DMS 273 treated with DMSO at 0.1 percent for 48 hours (cell line): ENCODE measurements at regions not wholly inside any gene's neighbourhood (a gene's known extent, or its start where the extent isn't known, plus 50 kb on each side); places are given as distances from the start of the nearest gene placed in this dataset.
A peak's percentile ranks its signal among the peaks of the same experiment; 100 is the strongest.

ENCODE experiments used
- DNase-seq: peaks from one replicate; lab custom pipeline; 2025; lab: John Stamatoyannopoulos, UW

GRCh38 chr12:45102818-45103217 lies 51.9 kb upstream of the DBX2 start:
- no peak for DNase-seq

DNA sequence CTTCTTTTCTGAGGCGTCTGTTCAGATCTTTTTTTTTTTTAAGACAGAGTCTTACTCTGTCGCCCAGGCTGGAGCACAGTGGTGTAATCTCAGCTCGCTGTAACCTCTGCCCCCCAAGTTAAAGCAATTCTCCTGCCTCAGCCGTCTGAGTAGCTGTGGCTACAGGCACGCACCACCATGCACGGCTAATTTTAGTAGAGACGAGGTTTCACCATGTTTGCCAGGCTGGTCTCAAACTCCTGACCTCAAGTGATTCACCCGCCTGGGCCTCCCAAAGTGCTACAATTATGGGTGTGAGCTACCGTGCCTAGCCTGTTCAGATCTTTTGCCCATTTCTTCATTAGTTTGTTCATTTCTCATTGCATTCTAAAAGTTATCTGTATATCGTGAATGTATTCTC lies 55.1 kb upstream of the DBX2 start:
- no peak for DNase-seq

- no peak for DNase-seq
Observed at GRCh38 chr12:45112306-45112705, 61.4 kb upstream of the DBX2 start.

DNA sequence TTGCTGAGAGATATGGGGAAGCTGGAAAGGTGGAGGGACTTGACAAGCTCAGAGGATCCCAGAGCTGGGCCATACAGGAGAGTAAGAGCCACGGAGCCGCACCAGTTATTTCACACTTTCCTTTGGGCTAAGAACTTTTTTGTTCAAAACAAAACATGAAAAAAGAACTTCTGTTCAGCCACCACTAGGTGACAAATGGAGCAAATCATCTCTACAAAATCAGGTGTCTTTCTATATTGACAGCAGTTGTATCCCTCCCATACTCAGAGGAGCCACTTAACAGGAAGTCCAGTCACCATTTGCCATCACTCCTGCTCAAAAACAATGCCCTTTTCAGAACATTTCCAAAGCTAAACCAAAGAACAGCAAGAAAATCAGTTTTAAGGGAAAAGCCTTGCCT lies 70.3 kb upstream of the DBX2 start:
- DNase-seq, result no peak

DNA sequence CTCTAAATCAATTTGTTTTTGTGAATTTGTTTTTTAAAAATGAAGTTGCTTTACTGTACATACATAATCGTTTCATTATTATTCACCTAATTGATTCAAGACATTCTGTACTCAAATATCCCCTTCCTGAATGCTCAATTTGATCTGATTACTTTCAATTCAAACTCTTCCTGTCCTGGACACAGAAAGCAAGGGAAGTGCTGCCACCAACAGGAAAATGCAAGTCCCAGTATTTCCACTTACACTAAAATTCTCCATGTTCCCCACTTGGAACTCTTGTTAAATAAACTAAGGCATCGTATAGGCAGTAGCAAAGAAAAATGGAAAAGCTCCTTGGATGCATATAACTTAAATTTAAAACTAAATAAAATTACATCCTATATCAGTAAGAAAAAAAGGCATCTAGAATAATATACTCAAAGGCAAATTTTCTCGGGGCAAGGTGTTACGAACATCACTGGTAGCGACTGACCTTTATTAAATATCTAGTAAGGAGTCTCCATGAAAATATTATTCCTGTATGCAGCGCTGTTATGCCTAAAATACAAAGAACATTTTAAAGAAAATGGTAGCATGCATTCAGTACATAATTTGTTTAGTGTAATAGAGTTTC lies 72.0 kb upstream of the DBX2 start:
- DNase-seq, result peak; percentile 0

- no peak for DNase-seq
Observed at GRCh38 chr12:45124485-45125155, 73.7 kb upstream of the DBX2 start.

GRCh38 chr12:45125997-45126396 lies 75.1 kb upstream of the DBX2 start:
- DNase-seq, result no peak

- DNase-seq, result no peak
Observed at GRCh38 chr12:45128637-45129036, 77.7 kb upstream of the DBX2 start.

DNA sequence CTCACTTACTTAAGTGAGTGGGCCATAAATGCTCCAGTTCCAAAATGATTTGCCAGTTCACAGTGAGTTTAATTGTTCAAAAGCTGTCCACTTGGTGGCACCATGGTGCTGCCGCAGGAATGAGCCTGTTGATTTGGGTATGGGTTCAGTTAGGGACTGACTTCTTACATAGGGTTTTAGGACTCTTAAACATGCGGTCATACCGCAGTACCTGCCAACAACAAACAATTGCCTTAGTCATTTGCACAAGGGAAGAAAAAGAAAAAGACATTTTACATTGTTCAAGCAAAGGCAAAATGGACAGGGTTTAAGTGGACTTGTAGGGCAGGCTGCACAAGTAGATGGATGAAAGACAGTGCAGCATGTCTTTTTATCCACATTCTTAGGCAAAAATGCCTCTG lies 80.0 kb upstream of the DBX2 start:
- DNase-seq, result peak; percentile 2

DNA sequence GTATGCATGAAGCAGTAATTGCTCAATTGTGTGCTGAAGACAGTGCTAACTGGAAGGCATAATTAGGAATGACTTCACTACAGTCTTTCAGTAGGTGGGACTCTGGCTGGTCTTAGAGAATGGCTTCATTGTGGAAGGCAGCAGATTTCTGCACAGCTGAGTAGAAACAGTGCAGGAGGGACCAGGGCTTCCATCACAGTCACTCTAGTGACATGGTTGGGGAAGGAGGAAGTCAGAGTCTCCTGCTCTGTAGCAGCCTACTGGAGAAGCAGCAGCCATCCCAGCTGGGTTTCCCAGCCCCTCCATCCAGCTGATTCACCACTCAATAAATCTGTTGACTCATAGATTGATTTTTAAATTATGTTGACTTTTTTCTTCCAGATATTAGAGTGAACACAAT lies 80.6 kb upstream of the DBX2 start:
- DNase-seq, result no peak

DNA sequence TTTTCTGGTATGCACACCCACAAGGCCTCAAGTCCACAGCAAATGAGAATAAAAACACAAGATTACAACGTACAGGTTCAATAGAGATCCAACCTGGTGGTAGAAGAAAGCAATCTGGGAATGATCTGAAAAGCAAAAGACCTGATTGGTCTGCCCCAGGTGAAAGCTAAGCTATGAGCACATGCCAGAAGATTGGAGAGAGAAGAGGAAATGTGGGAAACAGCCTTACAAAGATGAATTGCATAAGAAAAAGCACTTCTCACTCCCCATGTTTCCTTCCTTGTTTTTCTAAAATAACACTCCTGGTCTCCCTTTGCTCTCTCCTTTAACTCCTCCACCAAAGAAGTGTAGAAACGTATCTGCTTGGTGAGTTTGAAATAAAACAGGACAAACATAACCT lies 77.3 kb upstream of the ANO6 start:
- DNase-seq, result no peak

- no peak for DNase-seq
Observed at GRCh38 chr12:45148006-45148405, 67.9 kb upstream of the ANO6 start.

DNA sequence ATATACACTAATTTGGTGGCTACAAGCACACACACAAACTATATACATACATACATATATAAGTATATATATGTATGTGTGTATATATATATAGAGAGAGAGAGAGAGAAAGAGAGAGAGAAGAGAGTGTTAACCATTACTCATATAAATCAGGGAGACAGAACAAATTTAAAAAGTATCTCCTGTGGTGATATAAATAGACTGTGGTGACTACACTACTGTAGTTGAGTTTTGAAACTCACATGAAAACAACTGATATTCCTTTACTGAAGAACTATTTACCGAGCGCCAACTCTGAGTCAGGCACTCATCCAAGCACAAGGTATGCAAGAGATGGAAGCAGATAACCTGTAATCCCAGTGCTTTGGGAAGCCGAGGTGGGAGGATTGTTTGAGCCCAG lies 67.3 kb upstream of the ANO6 start:
- DNase-seq, result no peak

DNA sequence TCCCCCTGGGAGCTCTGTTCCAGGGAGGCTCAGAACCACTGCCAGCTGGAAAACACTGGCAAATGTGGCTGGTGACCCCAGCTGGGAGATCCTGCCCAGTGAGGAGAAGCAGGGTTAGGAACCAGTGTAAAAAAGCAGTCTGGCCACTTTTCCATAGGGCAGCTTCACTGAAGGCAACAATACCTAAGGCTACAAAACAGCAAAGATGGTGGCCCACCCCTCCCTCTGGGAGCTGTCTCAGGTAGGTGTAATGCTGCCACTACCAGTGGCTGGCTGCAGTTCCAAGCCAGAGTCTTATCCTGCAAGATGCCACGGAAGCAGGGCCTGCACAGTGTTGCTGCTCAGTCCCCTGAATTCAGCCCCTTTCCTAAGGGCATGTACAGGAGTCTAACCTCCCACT lies 50.6 kb upstream of the ANO6 start:
- DNase-seq, result no peak

DNA sequence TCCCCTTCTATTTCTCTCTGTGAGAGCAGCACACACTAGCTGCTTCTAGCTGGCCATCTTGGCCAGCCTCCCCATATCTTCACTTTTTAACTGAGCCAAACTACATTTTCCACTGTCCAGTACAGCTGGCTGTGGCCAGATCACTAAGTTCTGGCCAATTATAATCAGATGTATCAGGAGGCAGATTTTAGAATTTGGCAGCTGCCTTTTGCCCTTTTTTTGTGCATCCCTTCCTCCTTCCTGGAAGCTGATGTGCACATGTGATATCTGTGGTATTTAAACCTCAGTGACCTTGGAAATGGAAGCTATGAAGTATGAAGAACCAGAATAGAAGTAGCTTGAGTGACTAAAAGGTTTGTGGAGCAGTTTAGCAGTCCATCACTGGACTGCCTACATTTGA lies 49.8 kb upstream of the ANO6 start:
- DNase-seq, result no peak
